NB4 (cell line): ENCODE measurements at regions not wholly inside any gene's neighbourhood (a gene's known extent, or its start where the extent isn't known, plus 50 kb on each side); places are given as distances from the start of the nearest gene placed in this dataset.

Experiments used
- CTCF ChIP-seq: IDR thresholded peaks from one replicate; pipeline ENCODE4 v1.5.1; 2012; ENCODE audit warnings: low read depth, low read length
- POLR2A ChIP-seq: IDR thresholded peaks from 2 replicates; pipeline ENCODE4 v1.6.1; 2011; ENCODE audit warnings: mild to moderate bottlenecking; ENCODE audit not compliant: insufficient read length; ENCODE audit errors: extremely low read depth

DNA sequence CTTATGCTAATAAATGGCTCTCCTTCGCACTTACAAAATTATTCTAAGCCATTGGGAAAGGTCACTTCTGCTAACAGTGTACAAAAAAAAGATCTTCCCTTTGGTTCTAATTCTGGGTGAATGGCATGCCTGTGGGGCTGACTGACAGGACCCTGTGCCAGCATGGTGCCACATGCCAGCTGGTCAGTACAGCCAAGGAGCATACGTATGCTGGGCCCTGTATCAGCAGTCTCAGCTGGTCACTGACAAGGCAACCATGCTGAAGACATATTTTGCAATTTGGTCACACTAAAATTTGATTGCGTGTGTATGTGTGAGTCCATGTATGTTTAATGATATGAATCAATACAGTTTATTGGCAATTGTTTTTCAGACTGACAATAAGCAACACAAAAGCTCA is 246.1 kb downstream of the TBL1XR1 start:
- no peak for TF ChIP-seq POLR2A
- no peak for TF ChIP-seq CTCF
